ENCODE measurements at regions not wholly inside any gene's neighbourhood (a gene's known extent, or its start where the extent isn't known, plus 50 kb on each side); places are given as distances from the start of the nearest gene placed in this dataset.
"Not testable (repeated sequence)": the region's sequence is repeated elsewhere in the genome, so short reads cannot be mapped to it uniquely, and the experiment has no call there.

- no peak for DNase-seq (ENCODE audit: low read depth in 3 of 3, low spot score in 2 of 3)
Observed at GRCh38 chr2:16036951-16037350, 96.6 kb downstream of the MYCN start.

- DNase-seq (ENCODE audit: low read depth in 3 of 3, low spot score in 2 of 3), result no peak
Observed at GRCh38 chr2:16035747-16036745, 95.7 kb downstream of the MYCN start.

- no peak for DNase-seq (ENCODE audit: low read depth in 3 of 3, low spot score in 2 of 3)
Observed at GRCh38 chr2:16034975-16035746, 94.8 kb downstream of the MYCN start.

GRCh38 chr2:16034151-16034974 is 94.0 kb downstream of the MYCN start:
- DNase-seq (ENCODE audit: low read depth in 3 of 3, low spot score in 2 of 3), result no peak

GRCh38 chr2:16033032-16033293 is 92.6 kb downstream of the MYCN start:
- no peak for DNase-seq (ENCODE audit: low read depth in 3 of 3, low spot score in 2 of 3)

GRCh38 chr2:16032282-16033031 is 92.1 kb downstream of the MYCN start:
- DNase-seq (ENCODE audit: low read depth in 3 of 3, low spot score in 2 of 3), result no peak

- DNase-seq (ENCODE audit: low read depth in 3 of 3, low spot score in 2 of 3), result no peak
Observed at GRCh38 chr2:16031848-16032159, 91.5 kb downstream of the MYCN start.

- DNase-seq (ENCODE audit: low read depth in 3 of 3, low spot score in 2 of 3), result no peak
Observed at GRCh38 chr2:16031058-16031847, 90.9 kb downstream of the MYCN start.

- no peak for DNase-seq (ENCODE audit: low read depth in 3 of 3, low spot score in 2 of 3)
Observed at GRCh38 chr2:16030206-16031057, 90.1 kb downstream of the MYCN start.

GRCh38 chr2:16028644-16029043 is 88.3 kb downstream of the MYCN start:
- DNase-seq (ENCODE audit: low read depth in 3 of 3, low spot score in 2 of 3), result no peak

GRCh38 chr2:16026816-16027501 is 86.6 kb downstream of the MYCN start:
- DNase-seq (ENCODE audit: low read depth in 3 of 3, low spot score in 2 of 3), result no peak

- DNase-seq (ENCODE audit: low read depth in 3 of 3, low spot score in 2 of 3), result no peak
Observed at GRCh38 chr2:16025876-16026640, 85.7 kb downstream of the MYCN start.

- no peak for DNase-seq (ENCODE audit: low read depth in 3 of 3, low spot score in 2 of 3)
Observed at GRCh38 chr2:16025211-16025875, 85.0 kb downstream of the MYCN start.

GRCh38 chr2:16024628-16025027 is 84.3 kb downstream of the MYCN start:
- DNase-seq (ENCODE audit: low read depth in 3 of 3, low spot score in 2 of 3), result not testable (repeated sequence)

GRCh38 chr2:16023506-16024360 is 83.4 kb downstream of the MYCN start:
- no peak for DNase-seq (ENCODE audit: low read depth in 3 of 3, low spot score in 2 of 3)
